AG04450 (cell line): ENCODE measurements at regions not wholly inside any gene's neighbourhood (a gene's known extent, or its start where the extent isn't known, plus 50 kb on each side); places are given as distances from the start of the nearest gene placed in this dataset.

Experiments
- CTCF ChIA-PET: fragments of 300-600, 350-600 bp; formaldehyde crosslinking; extraction: SDS; loops from one replicate; lab custom pipeline; 2022; ENCODE audit warnings: antibody characterized with exemption, inconsistent platforms; lab: Charles Lee
- POLR2A ChIA-PET: fragments of 350-600 bp; formaldehyde crosslinking; extraction: SDS; loops from one replicate; lab custom pipeline; 2021; ENCODE audit warnings: antibody characterized with exemption, inconsistent platforms; lab: Yijun Ruan, JAX
- DNase-seq: peaks from one replicate; pipeline ENCODE4 v3.0.0-alpha.2; 2011; ENCODE audit warnings: low read depth, low spot score
- H3K27ac ChIP-seq: one replicate; pipeline ENCODE4 v1.5.1; 2012; ENCODE audit warnings: low read depth, low read length, control low read depth
- H3K27me3 ChIP-seq: one replicate; pipeline ENCODE4 v1.6.0; 2012; ENCODE audit warnings: low read length; ENCODE audit not compliant: control insufficient read depth, insufficient read depth
- H3K4me3 ChIP-seq: 2 replicates; pipeline ENCODE4 v1.5.1; 2011; ENCODE audit warnings: mild to moderate bottlenecking, low read depth, low read length, control low read depth
- H3K9me3 ChIP-seq: 2 replicates; pipeline ENCODE4 v1.5.1; 2012; ENCODE audit warnings: low read length; ENCODE audit not compliant: control insufficient read depth, insufficient read depth
- TF ChIP-seq, protein P1 (sequence below): IDR thresholded peaks from 2 replicates; pipeline ENCODE4 v1.5.1; 2011; ENCODE audit warnings: low read depth, low read length, control low read depth, inconsistent platforms

DNA sequence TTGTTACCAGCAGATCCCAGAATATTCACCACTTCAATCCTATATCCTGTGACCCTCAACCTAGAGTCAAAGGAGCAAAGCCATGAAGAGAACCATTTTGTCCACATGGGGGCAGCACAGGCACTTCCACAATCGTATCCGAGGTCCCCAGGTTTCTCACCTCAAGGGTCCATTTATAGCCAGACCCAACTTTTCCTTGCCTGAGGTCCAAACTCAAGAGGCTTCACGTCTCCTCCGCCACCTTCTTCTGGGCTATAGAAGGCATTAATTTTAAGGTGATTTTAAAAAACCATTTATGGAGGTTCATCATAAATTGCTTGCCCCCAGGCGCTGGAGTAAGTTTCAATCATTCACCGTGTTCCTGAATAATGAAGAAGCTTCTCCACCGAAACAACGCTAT lies 111.6 kb upstream of the NABP1 start:
- H3K9me3 ChIP-seq = no peaks in the 10 kb centered on the region
- no peak overlapping the region for H3K4me3 ChIP-seq
- no peak overlapping the region for H3K27ac ChIP-seq
- DNase-seq = peak; percentile 26
- TF ChIP-seq, protein P1, sequence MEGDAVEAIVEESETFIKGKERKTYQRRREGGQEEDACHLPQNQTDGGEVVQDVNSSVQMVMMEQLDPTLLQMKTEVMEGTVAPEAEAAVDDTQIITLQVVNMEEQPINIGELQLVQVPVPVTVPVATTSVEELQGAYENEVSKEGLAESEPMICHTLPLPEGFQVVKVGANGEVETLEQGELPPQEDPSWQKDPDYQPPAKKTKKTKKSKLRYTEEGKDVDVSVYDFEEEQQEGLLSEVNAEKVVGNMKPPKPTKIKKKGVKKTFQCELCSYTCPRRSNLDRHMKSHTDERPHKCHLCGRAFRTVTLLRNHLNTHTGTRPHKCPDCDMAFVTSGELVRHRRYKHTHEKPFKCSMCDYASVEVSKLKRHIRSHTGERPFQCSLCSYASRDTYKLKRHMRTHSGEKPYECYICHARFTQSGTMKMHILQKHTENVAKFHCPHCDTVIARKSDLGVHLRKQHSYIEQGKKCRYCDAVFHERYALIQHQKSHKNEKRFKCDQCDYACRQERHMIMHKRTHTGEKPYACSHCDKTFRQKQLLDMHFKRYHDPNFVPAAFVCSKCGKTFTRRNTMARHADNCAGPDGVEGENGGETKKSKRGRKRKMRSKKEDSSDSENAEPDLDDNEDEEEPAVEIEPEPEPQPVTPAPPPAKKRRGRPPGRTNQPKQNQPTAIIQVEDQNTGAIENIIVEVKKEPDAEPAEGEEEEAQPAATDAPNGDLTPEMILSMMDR = peak; percentile 91
- H3K27me3 ChIP-seq = no peaks in the 10 kb centered on the region
- CTCF ChIA-PET = interaction anchor here (0.6 to 4.4 kb wide), 42 partner anchors 9 to 720 kb away, joined by 3 to 38 read pairs (median 6); no protein-coding TSS in a partner anchor
- POLR2A ChIA-PET = interaction anchor here (0.9 kb wide), 1 partner anchor 118 kb away, joined by 3 read pairs; no protein-coding TSS in a partner anchor

DNA sequence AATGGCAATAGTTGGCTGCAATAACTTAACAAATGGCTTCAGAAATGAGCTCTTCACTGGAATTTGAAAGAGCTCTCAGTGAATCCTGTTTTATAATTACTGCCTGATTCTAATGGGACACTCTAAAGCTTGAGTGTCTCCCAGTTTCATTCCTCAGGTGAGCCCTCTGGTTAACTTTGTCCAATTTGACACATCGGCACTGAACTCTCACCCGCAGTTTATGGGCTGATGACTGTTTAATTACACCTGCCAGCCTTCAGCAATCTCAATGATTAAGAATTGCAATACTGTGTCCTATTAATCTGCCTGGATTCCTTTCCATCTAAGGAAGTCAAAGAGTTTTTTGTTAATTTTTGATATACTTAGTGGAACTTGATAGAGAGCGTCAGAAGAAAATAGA lies 110.7 kb upstream of the NABP1 start:
- ChIA-PET CTCF (interaction anchor here (0.6 to 4.4 kb wide), 39 partner anchors 9 to 719 kb away, joined by 3 to 38 read pairs (median 5); no protein-coding TSS in a partner anchor), POLR2A (interaction anchor here (0.6 to 0.9 kb wide), 2 partner anchors 111 to 117 kb away, joined by 3 to 10 read pairs; no protein-coding TSS in a partner anchor)
- Histone ChIP-seq H3K27me3 (no peaks in the 10 kb centered on the region), H3K27ac (no peak overlapping the region), H3K9me3 (no peaks in the 10 kb centered on the region), H3K4me3 (no peak overlapping the region)
- DNase-seq = no peak
- TF ChIP-seq, protein P1 = no peak

DNA sequence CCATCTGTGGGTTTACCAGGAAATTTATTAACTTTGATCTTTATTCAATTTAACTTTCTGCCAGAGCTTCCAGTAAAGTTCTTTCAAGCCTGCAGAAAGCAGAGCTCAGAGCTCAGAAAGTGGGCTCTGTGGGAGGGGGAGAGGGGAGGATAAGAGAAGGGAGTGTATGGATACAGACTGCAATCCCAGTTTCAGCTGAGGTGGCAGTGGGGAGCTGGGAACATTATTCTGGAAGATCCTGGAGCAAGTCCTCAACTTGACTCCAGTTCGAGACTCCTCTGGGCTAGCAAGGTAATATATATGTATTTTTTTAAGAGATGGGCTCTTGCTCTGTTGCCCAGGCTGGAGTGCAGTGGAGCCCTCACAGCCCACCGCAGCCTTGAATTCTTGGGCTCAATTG lies 108.9 kb upstream of the NABP1 start:
- H3K9me3 ChIP-seq = no peaks in the 10 kb centered on the region
- H3K4me3 ChIP-seq = no peak overlapping the region
- TF ChIP-seq, protein P1 = no peak
- DNase-seq = no peak
- no peak overlapping the region for H3K27ac ChIP-seq
- CTCF ChIA-PET = interaction anchor here (0.7 to 4.4 kb wide), 6 partner anchors 14 to 593 kb away, joined by 3 to 20 read pairs (median 6); no protein-coding TSS in a partner anchor
- H3K27me3 ChIP-seq = no peaks in the 10 kb centered on the region
- POLR2A ChIA-PET = interaction anchor here (1.2 to 1.7 kb wide), 3 partner anchors 109 to 128 kb away, joined by 3 to 21 read pairs (median 4); partner anchors contain the start of gene NABP1

DNA sequence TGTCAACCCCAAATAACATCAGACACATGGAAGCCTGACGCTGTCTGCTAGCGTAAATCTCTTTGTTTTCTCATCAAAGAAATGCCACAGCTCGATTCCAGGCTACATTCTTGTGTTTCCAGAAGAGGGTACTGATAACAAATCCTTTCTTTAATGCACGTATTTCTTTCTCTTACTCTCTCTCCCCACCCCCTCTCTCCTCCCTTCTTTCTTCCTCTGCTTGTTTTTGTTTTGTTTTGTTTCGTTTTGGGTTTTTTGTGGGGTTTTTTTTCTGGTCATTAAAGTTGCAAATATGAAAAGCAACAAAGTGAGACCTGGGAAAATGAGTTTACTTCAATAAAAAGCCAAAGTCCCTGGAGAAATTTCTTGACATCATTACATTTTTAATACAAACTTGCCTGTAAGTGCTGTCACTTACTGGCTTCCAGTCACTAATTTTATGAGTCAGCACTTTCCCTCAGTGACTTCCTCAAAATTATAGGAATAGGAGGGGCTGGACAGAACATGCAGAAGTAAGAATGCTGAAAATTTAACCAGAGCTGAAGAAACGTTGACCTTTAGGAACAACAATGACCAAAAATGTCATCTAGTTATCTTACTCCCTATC lies 106.7 kb upstream of the NABP1 start:
- POLR2A ChIA-PET = interaction anchor here (0.5 to 2.2 kb wide), 3 partner anchors 106 to 125 kb away, joined by 3 to 16 read pairs (median 3); partner anchors contain the start of gene NABP1
- TF ChIP-seq, protein P1 = peak; percentile 58
- no peaks in the 10 kb centered on the region for H3K9me3 ChIP-seq
- peak; percentile 30 for DNase-seq
- H3K27ac ChIP-seq = no peak overlapping the region
- H3K4me3 ChIP-seq = no peak overlapping the region
- CTCF ChIA-PET = interaction anchor here (0.5 to 1.6 kb wide), 8 partner anchors 103 to 591 kb away, joined by 3 to 5 read pairs (median 3); no protein-coding TSS in a partner anchor
- no peaks in the 10 kb centered on the region for H3K27me3 ChIP-seq

DNA sequence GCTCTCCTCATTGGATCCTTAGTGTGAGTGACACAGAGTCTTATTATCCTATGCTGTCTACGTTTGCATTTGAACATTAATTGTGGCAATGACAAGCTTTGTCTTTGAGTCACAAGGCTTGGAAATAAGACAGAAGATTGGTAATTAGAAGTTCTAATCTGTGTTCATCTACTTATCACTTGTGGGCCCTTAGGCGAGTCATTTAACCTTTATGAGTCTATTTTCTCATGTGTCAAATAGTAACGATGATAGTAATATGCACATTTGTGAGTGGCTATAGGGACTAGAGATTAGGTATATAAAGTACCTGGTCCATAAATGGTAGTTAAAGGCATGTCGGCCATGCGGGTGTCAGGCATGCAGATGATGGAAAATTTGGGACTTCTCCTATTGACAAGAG lies 105.6 kb upstream of the NABP1 start:
- Histone ChIP-seq H3K27ac (no peak overlapping the region), H3K27me3 (no peaks in the 10 kb centered on the region), H3K9me3 (no peaks in the 10 kb centered on the region), H3K4me3 (no peak overlapping the region)
- ChIA-PET CTCF (interaction anchor here (1.3 to 1.6 kb wide), 3 partner anchors 116 to 590 kb away, joined by 3 to 5 read pairs (median 3); no protein-coding TSS in a partner anchor), POLR2A (interaction anchor here (2.2 kb wide), 1 partner anchor 105 kb away, joined by 16 read pairs; the partner anchor contains the start of gene NABP1)
- DNase-seq = no peak
- TF ChIP-seq, protein P1 = no peak
